ENCODE measurements at regions not wholly inside any gene's neighbourhood (a gene's known extent, or its start where the extent isn't known, plus 50 kb on each side); places are given as distances from the start of the nearest gene placed in this dataset.

GRCh38 chr9:23324511-23324910, 501.5 kb downstream of the ELAVL2 start:
- no peak for DNase-seq

GRCh38 chr9:23326597-23326996, 499.4 kb downstream of the ELAVL2 start:
- no peak for DNase-seq

GRCh38 chr9:23341346-23341745, 484.7 kb downstream of the ELAVL2 start:
- no peak for DNase-seq

- no peak for DNase-seq
Observed at GRCh38 chr9:23342291-23342690, 483.7 kb downstream of the ELAVL2 start.

- no peak for DNase-seq
Observed at GRCh38 chr9:23343226-23343625, 482.8 kb downstream of the ELAVL2 start.

GRCh38 chr9:23361096-23361495, 464.9 kb downstream of the ELAVL2 start:
- DNase-seq: no peak

- DNase-seq: no peak
Observed at GRCh38 chr9:23372703-23373102, 453.3 kb downstream of the ELAVL2 start.

- DNase-seq: no peak
Observed at GRCh38 chr9:23375511-23375910, 450.5 kb downstream of the ELAVL2 start.

- no peak for DNase-seq
Observed at GRCh38 chr9:23379842-23380241, 446.2 kb downstream of the ELAVL2 start.

GRCh38 chr9:23380821-23381220, 445.2 kb downstream of the ELAVL2 start:
- DNase-seq: no peak

- DNase-seq: no peak
Observed at GRCh38 chr9:23382418-23382817, 443.6 kb downstream of the ELAVL2 start.

- no peak for DNase-seq
Observed at GRCh38 chr9:23394189-23394588, 431.9 kb downstream of the ELAVL2 start.

GRCh38 chr9:23408874-23409273, 417.2 kb downstream of the ELAVL2 start:
- DNase-seq: no peak

- DNase-seq: no peak
Observed at GRCh38 chr9:23412046-23412445, 414.0 kb downstream of the ELAVL2 start.

- no peak for DNase-seq
Observed at GRCh38 chr9:23412458-23412857, 413.6 kb downstream of the ELAVL2 start.

- DNase-seq: no peak
Observed at GRCh38 chr9:23413541-23413940, 412.5 kb downstream of the ELAVL2 start.

GRCh38 chr9:23423999-23424398, 402.0 kb downstream of the ELAVL2 start:
- DNase-seq: no peak

- DNase-seq: no peak
Observed at GRCh38 chr9:23426144-23426543, 399.9 kb downstream of the ELAVL2 start.

GRCh38 chr9:23431459-23431858, 394.6 kb downstream of the ELAVL2 start:
- no peak for DNase-seq

GRCh38 chr9:23434654-23435053, 391.4 kb downstream of the ELAVL2 start:
- no peak for DNase-seq

- no peak for DNase-seq
Observed at GRCh38 chr9:23438299-23438907, 387.6 kb downstream of the ELAVL2 start.

GRCh38 chr9:23441275-23441674, 384.8 kb downstream of the ELAVL2 start:
- no peak for DNase-seq

GRCh38 chr9:23444658-23445057, 381.4 kb downstream of the ELAVL2 start:
- DNase-seq: no peak

- DNase-seq: no peak
Observed at GRCh38 chr9:23447166-23447565, 378.9 kb downstream of the ELAVL2 start.

GRCh38 chr9:23447944-23448343, 378.1 kb downstream of the ELAVL2 start:
- no peak for DNase-seq
